GM04503 (cell line): ENCODE measurements at regions not wholly inside any gene's neighbourhood (a gene's known extent, or its start where the extent isn't known, plus 50 kb on each side); places are given as distances from the start of the nearest gene placed in this dataset.

Experiments used
- DNase-seq: peaks from one replicate; pipeline ENCODE4 v3.0.0-alpha.2; 2012; ENCODE audit warnings: low read depth

GRCh38 chr10:59595593-59595992, 114.1 kb downstream of the SLC16A9 start:
- no peak for DNase-seq

GRCh38 chr10:59593768-59594167, 115.9 kb downstream of the SLC16A9 start:
- no peak for DNase-seq

GRCh38 chr10:59589796-59590195, 119.9 kb downstream of the SLC16A9 start:
- no peak for DNase-seq

- DNase-seq = no peak
These were observed 120.9 kb downstream of the SLC16A9 start for GRCh38 chr10:59588791-59589190.

GRCh38 chr10:59587756-59588140, 121.9 kb downstream of the SLC16A9 start:
- DNase-seq = no peak

- DNase-seq = no peak
These were observed 122.4 kb downstream of the SLC16A9 start for GRCh38 chr10:59587083-59587755.

- no peak for DNase-seq
These were observed 123.2 kb downstream of the SLC16A9 start for GRCh38 chr10:59586407-59586891.

GRCh38 chr10:59585046-59585700, 124.5 kb downstream of the SLC16A9 start:
- no peak for DNase-seq

GRCh38 chr10:59582780-59583179, 126.9 kb downstream of the SLC16A9 start:
- no peak for DNase-seq

GRCh38 chr10:59582058-59582457, 127.6 kb downstream of the SLC16A9 start:
- no peak for DNase-seq

GRCh38 chr10:59580026-59580863, 129.4 kb downstream of the SLC16A9 start:
- DNase-seq = no peak

GRCh38 chr10:59578741-59579140, 130.9 kb downstream of the SLC16A9 start:
- no peak for DNase-seq

GRCh38 chr10:59577984-59578383, 131.7 kb downstream of the SLC16A9 start:
- DNase-seq = no peak

GRCh38 chr10:59575269-59575668, 134.4 kb downstream of the SLC16A9 start:
- DNase-seq = no peak

GRCh38 chr10:59563531-59563930, 146.1 kb downstream of the SLC16A9 start:
- no peak for DNase-seq

- no peak for DNase-seq
These were observed 147.5 kb downstream of the SLC16A9 start for GRCh38 chr10:59562126-59562525.

GRCh38 chr10:59561477-59562121, 148.1 kb downstream of the SLC16A9 start:
- no peak for DNase-seq

GRCh38 chr10:59560990-59561389, 148.7 kb downstream of the SLC16A9 start:
- DNase-seq = no peak

GRCh38 chr10:59560161-59560560, 149.5 kb downstream of the SLC16A9 start:
- DNase-seq = no peak

GRCh38 chr10:59558066-59558465, 151.6 kb downstream of the SLC16A9 start:
- DNase-seq = no peak

- no peak for DNase-seq
These were observed 152.0 kb downstream of the SLC16A9 start for GRCh38 chr10:59557642-59558041.

- DNase-seq = no peak
These were observed 152.6 kb downstream of the SLC16A9 start for GRCh38 chr10:59557052-59557451.
